Activated CD8-positive, alpha-beta memory T cell treated with anti-CD3 and anti-CD28 coated beads for 1 hour (primary cell): ENCODE measurements at regions not wholly inside any gene's neighbourhood (a gene's known extent, or its start where the extent isn't known, plus 50 kb on each side); places are given as distances from the start of the nearest gene placed in this dataset.

ENCODE experiments used
- DNase-seq, 2 donors: peaks; one replicate each; pipeline ENCODE4 v3.0.0-alpha.2; 2020; ENCODE audit warnings: low read depth in 1 of 2; ENCODE audit errors: extremely low read depth in 1 of 2

- DNase-seq, result no peak
Observed at GRCh38 chr9:109939698-109940342, 159.8 kb downstream of the PALM2AKAP2 start.

DNA sequence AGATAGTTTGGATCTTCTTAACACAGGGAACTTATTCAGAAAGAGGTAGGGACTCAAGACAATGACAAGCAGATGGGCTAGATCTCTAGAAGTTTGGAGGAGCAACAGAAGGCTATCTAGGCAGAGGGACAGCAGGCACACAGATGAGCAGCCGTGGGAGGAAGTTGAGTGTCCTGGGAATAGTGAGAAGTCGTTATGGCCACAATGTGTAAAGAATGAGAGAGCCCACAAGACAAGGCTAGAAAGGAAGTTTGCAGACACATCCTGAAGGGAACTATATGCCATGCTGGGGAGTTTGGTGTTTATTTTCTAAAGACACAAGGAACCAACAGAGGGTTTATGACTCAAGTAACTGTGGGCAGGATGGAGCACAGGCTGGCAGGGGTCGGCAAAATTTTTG lies 160.6 kb downstream of the PALM2AKAP2 start:
- no peak for DNase-seq

DNA sequence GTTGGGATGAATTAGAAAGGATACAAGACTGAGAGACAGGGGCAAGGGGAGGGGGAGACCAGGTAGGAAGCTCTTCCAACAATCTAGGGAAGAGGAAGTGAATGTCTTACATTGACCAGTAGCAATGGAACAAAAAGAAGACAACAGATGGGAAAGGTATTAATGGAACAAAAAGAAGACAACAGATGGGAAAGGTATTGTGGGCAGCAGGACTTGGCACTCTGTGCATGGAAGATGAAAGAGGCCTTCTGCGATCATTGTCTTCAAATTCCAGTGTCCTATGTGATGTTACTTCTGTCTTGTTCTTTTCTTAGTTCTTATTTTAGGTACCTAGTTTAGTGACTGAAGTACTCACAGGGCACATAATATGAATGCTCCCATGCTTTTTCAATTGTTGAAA lies 161.8 kb downstream of the PALM2AKAP2 start:
- DNase-seq, result no peak

DNA sequence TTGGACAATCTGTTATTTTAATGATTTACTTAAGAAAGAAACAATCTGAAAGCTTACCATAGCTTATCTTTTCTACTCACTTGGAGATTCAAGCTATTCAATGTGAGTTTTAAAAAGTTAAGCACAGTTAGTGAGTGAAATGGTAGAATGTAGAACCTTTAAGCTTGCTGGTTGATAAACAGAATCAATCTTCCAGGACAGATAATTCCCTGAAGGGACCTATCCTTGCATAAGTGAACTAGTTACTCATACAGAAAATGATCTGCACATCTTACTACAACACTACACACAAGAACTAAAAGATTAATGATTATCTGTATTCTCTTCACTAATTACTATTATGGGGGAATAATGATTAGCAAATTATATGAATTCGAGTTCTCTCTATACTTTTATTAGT lies 165.6 kb downstream of the PALM2AKAP2 start:
- no peak for DNase-seq

GRCh38 chr9:109948453-109948852 lies 168.5 kb downstream of the PALM2AKAP2 start:
- no peak for DNase-seq

- no peak for DNase-seq
Observed at GRCh38 chr9:109950710-109951443, 170.9 kb downstream of the PALM2AKAP2 start.

DNA sequence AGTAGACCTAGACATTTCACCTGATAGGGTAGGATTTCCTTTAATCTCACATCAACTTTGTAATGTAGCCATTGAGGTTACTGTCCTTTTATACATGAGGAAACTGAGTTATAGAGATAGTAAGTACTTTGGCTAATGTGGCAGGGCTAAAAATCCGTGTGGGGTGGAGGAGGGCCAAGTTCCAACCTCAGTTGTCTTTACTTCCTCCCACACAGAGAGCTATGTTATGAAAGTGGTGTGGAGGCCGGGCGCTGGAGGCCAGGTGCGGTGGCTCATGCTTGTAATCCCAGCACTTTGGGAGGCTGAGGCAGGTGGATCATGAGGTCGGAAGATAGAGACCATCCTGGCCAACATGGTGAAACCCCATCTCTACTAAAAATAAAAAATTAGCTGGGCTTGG lies 173.3 kb downstream of the PALM2AKAP2 start:
- DNase-seq, result no peak

DNA sequence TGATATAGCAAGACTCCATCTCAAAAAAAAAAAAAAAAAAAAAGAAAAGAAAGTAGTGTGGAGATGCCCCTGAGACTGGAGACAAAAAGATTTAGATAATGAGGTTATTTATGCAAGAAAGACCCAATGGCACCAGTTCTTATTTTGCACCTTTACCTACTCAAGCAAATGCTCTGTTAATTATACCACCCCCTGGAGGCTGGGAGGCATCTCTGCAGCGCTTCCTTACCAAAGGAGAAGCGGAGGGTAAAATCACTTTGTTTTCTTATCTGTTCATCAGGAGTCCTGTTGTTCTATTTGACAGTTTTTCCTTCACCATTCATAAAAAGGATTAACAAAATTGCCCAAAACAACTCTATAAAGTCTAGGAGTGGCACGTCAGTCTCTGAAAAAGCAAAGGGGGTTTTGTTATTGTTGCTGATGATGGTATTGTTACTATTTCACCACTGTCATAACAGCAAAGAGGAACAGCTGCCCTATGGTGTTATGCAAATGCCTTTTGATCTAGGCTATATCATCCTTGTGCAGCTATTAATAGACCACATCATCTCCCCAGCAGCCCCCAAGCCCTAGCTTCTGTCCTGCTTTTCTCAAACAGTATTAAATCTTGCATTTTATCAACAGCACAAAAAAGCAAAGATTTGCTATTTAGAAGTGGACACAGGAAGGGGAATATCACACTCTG lies 174.0 kb downstream of the PALM2AKAP2 start:
- no peak for DNase-seq

DNA sequence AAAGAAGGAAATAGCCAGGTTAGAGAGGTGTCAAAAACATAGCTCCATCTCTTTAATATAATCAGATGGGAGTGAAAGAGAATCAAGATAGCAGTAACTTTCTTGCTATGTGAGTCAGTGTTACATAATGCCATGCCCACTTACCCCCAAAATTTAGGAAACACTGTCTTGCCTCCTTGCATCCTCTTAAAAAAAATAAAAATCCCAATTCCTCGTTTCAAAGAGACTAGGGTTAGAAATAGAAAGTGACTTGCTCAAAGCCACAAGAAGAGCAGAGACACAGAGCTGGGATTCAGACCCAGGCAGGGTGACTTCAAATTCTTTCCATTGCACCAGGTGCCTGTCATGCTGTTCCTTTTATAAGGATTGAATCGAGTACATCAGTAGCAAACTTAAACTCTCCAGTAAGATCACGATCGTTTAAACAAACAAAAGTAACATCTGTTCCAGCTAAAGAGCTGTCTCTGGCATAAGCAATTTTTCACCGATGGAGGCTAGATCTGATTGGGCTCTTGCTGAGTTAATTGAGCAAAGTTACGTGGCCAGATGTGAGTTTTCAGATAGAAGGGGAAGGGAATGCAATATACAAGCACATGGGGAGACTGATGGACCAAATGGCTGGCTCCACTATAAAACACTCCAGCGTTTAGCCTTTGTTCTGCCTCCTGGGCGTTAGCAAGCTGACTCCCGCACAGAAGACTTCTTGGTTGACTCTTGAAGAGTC lies 176.9 kb downstream of the PALM2AKAP2 start:
- DNase-seq, result no peak

DNA sequence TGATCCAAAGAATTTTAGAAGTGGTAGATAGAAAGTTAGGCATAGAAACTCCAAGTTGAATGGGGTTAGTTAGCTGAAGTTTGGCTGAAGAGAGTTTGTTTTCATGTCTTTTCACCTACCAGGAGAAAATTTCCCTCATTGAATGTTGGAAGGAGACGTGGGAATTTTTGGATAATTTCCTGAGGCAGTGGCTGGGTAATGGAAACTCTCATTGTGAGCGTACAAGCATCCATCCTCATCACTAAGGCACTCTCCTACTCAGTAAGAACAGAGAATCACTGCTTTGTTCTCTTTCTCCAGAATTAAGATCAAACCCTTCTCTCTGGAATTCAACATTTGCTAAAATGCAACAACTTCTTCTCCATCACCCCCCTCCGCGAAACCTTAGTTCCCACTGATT lies 179.7 kb downstream of the PALM2AKAP2 start:
- DNase-seq, result no peak

GRCh38 chr9:109961626-109962025 lies 181.6 kb downstream of the PALM2AKAP2 start:
- DNase-seq, result no peak

DNA sequence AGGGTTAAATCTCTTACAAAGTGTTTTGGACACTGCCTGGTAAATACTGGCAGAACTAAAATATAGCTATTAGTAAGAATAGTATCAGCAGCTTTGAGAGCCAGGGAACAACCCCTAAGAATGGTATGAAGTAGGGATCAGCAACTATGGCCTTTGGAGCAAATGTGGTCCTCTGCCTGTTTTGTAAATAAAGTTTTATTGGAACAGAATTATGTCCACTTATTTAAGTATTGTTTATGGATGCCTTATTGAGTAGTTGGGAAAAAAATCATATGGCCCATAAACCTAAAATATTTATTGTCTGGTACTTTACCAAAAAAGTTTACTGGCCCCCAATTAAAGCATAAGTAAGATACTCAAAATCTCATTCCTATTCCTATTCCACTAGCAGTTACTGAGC lies 182.2 kb downstream of the PALM2AKAP2 start:
- DNase-seq, result no peak

- no peak for DNase-seq
Observed at GRCh38 chr9:109963079-109963478, 183.1 kb downstream of the PALM2AKAP2 start.

- no peak for DNase-seq
Observed at GRCh38 chr9:109966643-109967368, 186.8 kb downstream of the PALM2AKAP2 start.

GRCh38 chr9:109967651-109968642 lies 187.9 kb downstream of the PALM2AKAP2 start:
- no peak for DNase-seq

DNA sequence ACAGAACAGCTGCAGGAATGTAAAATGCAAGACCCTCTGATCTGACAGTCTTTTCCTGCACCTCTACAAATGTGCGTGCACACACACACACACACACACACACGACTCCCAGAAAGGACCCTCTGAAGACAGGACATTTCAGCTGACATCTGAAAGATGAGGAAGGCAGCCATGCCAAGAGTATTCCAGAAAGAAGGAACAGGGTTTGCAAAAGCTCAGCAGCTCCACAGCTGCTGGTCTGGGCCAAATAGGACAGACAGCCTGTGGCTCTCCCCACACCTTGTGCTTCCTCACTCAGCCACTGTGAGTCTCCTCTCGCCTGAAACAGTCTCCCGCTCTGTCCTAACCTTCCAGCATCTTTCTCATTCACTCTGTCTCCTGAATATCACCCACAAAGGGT lies 189.0 kb downstream of the PALM2AKAP2 start:
- no peak for DNase-seq

- DNase-seq, result no peak
Observed at GRCh38 chr9:109969573-109970237, 189.7 kb downstream of the PALM2AKAP2 start.

DNA sequence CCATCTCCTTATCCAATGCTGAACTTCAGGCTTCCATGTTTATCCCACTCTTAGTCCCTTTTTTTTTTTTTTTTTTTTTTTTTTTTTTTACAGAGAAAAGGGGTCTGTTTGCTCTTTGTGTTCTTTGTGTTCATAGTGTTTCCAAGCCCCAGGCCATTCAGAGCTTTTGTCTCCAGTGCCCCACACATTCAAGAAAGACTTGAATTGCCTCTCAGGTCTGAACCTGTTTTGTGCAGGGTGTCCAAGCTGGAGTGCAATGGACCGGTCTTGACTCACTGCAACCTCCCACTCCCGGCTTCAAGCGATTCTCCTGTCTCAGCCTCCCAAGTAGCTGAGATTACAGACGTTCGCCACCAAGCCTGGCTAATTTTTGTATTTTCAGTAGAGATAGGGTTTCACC lies 191.2 kb downstream of the PALM2AKAP2 start:
- DNase-seq, result no peak
